NOMO-1 (cell line): ENCODE measurements at regions not wholly inside any gene's neighbourhood (a gene's known extent, or its start where the extent isn't known, plus 50 kb on each side); places are given as distances from the start of the nearest gene placed in this dataset.
"Not testable (repeated sequence)": the region's sequence is repeated elsewhere in the genome, so short reads cannot be mapped to it uniquely, and the experiment has no call there.

ENCODE experiments used
- DNase-seq, 2 experiments: peaks; one replicate each; lab custom pipeline; 2025; ENCODE audit not compliant: unreplicated experiment in 2 of 2; lab: John Stamatoyannopoulos, UW

- DNase-seq: no peak
These were observed 163.3 kb upstream of the THBS1 start for GRCh38 chr15:39417366-39418134.

DNA sequence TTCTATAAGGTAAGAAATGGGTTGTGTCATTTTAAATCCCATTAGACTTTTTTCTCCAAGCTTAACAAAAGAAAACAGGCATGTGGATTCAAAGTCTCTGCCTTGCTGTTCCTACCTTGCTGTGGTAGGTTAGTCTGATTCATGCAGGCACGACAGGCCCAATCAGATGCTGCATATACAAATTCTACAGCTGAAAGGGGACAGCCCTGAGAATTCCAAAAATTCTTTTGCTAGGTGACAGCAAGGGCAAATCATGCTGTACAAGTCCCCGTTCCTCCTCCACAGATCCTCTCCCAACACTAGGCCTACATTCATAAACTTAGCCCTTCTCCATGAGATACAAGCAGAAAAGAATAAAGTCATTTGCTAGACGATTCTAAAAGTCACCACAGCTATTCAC is 161.2 kb upstream of the THBS1 start:
- no peak for DNase-seq

- not testable (repeated sequence) for DNase-seq
These were observed 160.6 kb upstream of the THBS1 start for GRCh38 chr15:39420123-39420852.

- DNase-seq: not testable (repeated sequence)
These were observed 160.1 kb upstream of the THBS1 start for GRCh38 chr15:39420853-39421192.

- peak; percentile 86 to 91 for DNase-seq
These were observed 154.0 kb upstream of the THBS1 start for GRCh38 chr15:39426552-39427532.

GRCh38 chr15:39427705-39428104 is 153.2 kb upstream of the THBS1 start:
- peak; percentile 53 to 64 for DNase-seq

DNA sequence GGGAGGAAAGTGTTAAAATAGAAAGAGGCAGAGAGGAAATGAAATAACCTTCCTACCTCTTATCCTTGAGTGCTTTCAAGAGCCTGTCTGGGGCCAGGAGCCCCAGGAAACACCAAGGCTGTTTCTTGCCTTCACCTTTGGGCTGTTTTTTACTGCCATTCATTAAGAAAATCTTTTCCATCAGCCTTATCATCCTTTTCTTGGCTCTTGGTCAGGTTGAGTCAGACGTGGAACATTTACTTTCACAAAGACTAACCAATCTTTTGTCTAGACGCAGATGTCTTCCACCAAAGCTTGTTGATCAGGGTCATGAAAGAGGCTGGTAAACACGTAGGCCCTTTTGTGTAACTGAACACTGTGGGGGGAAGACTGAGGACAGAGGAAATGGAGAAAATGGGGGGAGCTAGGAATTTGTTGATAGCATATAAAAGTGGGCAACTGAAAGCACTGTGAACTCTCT is 151.0 kb upstream of the THBS1 start:
- no peak for DNase-seq

GRCh38 chr15:39430389-39430788 is 150.5 kb upstream of the THBS1 start:
- DNase-seq: no peak

- DNase-seq: no peak
These were observed 149.5 kb upstream of the THBS1 start for GRCh38 chr15:39431376-39431775.

DNA sequence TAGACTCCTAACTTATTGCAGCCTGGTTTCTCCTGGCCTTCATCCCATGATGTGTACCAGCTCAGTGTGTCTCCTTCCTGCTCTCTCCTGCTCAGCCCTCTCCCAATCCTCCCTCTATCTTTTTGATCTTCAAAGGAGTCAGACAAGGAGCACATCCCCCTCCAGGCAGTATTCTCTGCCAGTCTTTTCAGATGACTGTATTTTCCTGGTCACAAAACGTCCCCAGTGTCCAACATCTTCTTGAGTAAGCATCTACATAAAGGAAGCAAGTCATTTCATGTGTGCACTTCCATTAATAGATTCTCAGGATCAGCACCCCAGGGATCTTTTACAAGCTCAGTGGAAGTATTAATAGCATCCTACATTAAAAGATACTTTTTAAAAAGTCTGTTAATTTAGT is 148.9 kb upstream of the THBS1 start:
- no peak for DNase-seq

GRCh38 chr15:39432912-39433348 is 147.9 kb upstream of the THBS1 start:
- no peak for DNase-seq

GRCh38 chr15:39433376-39433775 is 147.5 kb upstream of the THBS1 start:
- DNase-seq: peak in 1 of 2 experiments; percentile 34

- DNase-seq: no peak
These were observed 146.7 kb upstream of the THBS1 start for GRCh38 chr15:39434163-39434562.

GRCh38 chr15:39434751-39435238 is 146.1 kb upstream of the THBS1 start:
- no peak for DNase-seq

- no peak for DNase-seq
These were observed 145.6 kb upstream of the THBS1 start for GRCh38 chr15:39435244-39435643.

DNA sequence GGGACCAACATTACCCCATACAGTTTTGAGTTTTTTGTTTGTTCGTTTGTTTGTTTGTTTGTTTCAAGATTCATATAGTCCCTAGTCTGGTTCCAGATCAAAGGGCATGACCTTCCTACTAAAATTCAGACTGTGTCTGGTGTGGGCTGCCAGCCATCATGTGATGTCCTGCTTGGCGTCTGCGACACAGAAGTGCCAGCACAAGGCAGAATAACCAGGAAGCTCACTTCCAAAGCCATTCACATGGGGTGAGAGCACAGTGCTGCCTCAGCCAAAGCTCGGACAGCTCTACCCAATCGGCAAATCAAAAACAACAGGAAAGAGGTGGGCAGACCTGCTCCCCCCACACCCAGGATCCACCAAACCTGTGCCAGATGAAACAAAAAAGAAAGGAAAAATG is 142.6 kb upstream of the THBS1 start:
- DNase-seq: no peak

GRCh38 chr15:39438799-39439592 is 141.9 kb upstream of the THBS1 start:
- no peak for DNase-seq

- no peak for DNase-seq
These were observed 138.0 kb upstream of the THBS1 start for GRCh38 chr15:39442898-39443297.

DNA sequence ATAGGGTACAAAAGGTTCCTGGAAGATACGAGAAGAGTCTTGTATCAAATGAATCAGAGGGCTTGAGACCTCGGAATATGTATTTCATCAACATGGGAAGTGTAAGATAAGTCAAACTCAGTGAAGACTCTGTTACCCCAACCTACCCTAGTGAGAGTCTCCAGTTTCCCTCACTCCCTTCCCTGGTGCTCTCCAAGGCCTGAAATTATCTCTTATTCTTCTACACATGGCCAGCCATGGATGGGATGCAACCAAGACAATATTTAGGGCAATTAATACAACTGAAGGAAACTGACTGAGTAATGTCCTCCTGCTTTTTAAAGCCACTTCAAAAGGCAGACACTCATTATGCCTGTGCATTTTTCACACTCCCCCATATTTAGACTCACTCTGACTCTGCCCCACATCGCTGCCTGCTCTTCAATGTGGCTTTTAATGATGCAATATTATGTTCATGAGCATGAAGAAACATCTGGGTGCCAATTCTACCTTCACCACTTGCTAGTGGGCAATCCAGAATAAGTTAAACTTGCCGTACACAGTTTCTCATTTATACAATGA is 137.1 kb upstream of the THBS1 start:
- DNase-seq: no peak
